ENCODE measurements at regions not wholly inside any gene's neighbourhood (a gene's known extent, or its start where the extent isn't known, plus 50 kb on each side); places are given as distances from the start of the nearest gene placed in this dataset.

- no peak for DNase-seq (ENCODE audit: low read depth in 2 of 2)
These were observed 200.2 kb upstream of the NUDT4 start for GRCh38 chr12:93177208-93178153.

GRCh38 chr12:93178154-93178878, 199.4 kb upstream of the NUDT4 start:
- no peak for DNase-seq (ENCODE audit: low read depth in 2 of 2)

- DNase-seq (ENCODE audit: low read depth in 2 of 2): no peak
These were observed 197.9 kb upstream of the NUDT4 start for GRCh38 chr12:93179792-93180191.

GRCh38 chr12:93180566-93180965, 197.2 kb upstream of the NUDT4 start:
- DNase-seq (ENCODE audit: low read depth in 2 of 2): no peak

GRCh38 chr12:93181409-93181965, 196.2 kb upstream of the NUDT4 start:
- DNase-seq (ENCODE audit: low read depth in 2 of 2): no peak

GRCh38 chr12:93183940-93184671, 193.6 kb upstream of the NUDT4 start:
- DNase-seq (ENCODE audit: low read depth in 2 of 2): no peak

- no peak for DNase-seq (ENCODE audit: low read depth in 2 of 2)
These were observed 192.9 kb upstream of the NUDT4 start for GRCh38 chr12:93184672-93185368.

- no peak for DNase-seq (ENCODE audit: low read depth in 2 of 2)
These were observed 192.4 kb upstream of the NUDT4 start for GRCh38 chr12:93185369-93185741.

- DNase-seq (ENCODE audit: low read depth in 2 of 2): no peak
These were observed 191.6 kb upstream of the NUDT4 start for GRCh38 chr12:93186131-93186530.

GRCh38 chr12:93186621-93187020, 191.1 kb upstream of the NUDT4 start:
- DNase-seq (ENCODE audit: low read depth in 2 of 2): no peak

- DNase-seq (ENCODE audit: low read depth in 2 of 2): no peak
These were observed 186.3 kb upstream of the NUDT4 start for GRCh38 chr12:93191423-93191822.

GRCh38 chr12:93191956-93192355, 185.8 kb upstream of the NUDT4 start:
- no peak for DNase-seq (ENCODE audit: low read depth in 2 of 2)

- no peak for DNase-seq (ENCODE audit: low read depth in 2 of 2)
These were observed 184.8 kb upstream of the NUDT4 start for GRCh38 chr12:93192878-93193277.

- no peak for DNase-seq (ENCODE audit: low read depth in 2 of 2)
These were observed 182.2 kb upstream of the NUDT4 start for GRCh38 chr12:93195511-93195910.

GRCh38 chr12:93197067-93197593, 180.6 kb upstream of the NUDT4 start:
- no peak for DNase-seq (ENCODE audit: low read depth in 2 of 2)

- DNase-seq (ENCODE audit: low read depth in 2 of 2): no peak
These were observed 179.6 kb upstream of the NUDT4 start for GRCh38 chr12:93198086-93198485.

- no peak for DNase-seq (ENCODE audit: low read depth in 2 of 2)
These were observed 177.9 kb upstream of the NUDT4 start for GRCh38 chr12:93199831-93200236.

- no peak for DNase-seq (ENCODE audit: low read depth in 2 of 2)
These were observed 177.3 kb upstream of the NUDT4 start for GRCh38 chr12:93200291-93200917.

GRCh38 chr12:93201990-93202389, 175.7 kb upstream of the NUDT4 start:
- no peak for DNase-seq (ENCODE audit: low read depth in 2 of 2)

- no peak for DNase-seq (ENCODE audit: low read depth in 2 of 2)
These were observed 175.0 kb upstream of the NUDT4 start for GRCh38 chr12:93202688-93203087.

- no peak for DNase-seq (ENCODE audit: low read depth in 2 of 2)
These were observed 174.4 kb upstream of the NUDT4 start for GRCh38 chr12:93203361-93203760.

All from stimulated activated CD4-positive, alpha-beta T cell treated with anti-CD3 and anti-CD28 coated beads, Interleukin-15, amount 100 ng/mL, for 48 hours (primary cell).